Fibroblast of pulmonary artery (primary cell): ENCODE measurements at regions not wholly inside any gene's neighbourhood (a gene's known extent, or its start where the extent isn't known, plus 50 kb on each side); places are given as distances from the start of the nearest gene placed in this dataset.

Experiments
- DNase-seq: peaks from one replicate; pipeline ENCODE4 v3.0.0-alpha.2; 2010; ENCODE audit warnings: low read depth
- H3K4me3 ChIP-seq: replicated peaks from 2 replicates; pipeline ENCODE4 v1.5.1; 2011; ENCODE audit warnings: low read depth, mild to moderate bottlenecking, control low read depth, low read length, moderate library complexity
- CTCF ChIP-seq: IDR thresholded peaks from 2 replicates; pipeline ENCODE4 v1.5.1; 2011; ENCODE audit warnings: mild to moderate bottlenecking, control low read depth, low read length, inconsistent platforms; ENCODE audit errors: missing control alignments

GRCh38 chr13:40192858-40193257, 473.6 kb downstream of the FOXO1 start:
- no peak overlapping the region for H3K4me3 ChIP-seq
- no peak for TF ChIP-seq CTCF
- no peak for DNase-seq

GRCh38 chr13:40193286-40194223, 472.9 kb downstream of the FOXO1 start:
- H3K4me3 ChIP-seq: no peak overlapping the region
- no peak for DNase-seq

GRCh38 chr13:40194224-40194806, 472.1 kb downstream of the FOXO1 start:
- H3K4me3 ChIP-seq: no peak overlapping the region
- no peak for TF ChIP-seq CTCF
- peak; percentile 82 for DNase-seq

More at GRCh38 chr13:40193286-40194223, 472.9 kb downstream of the FOXO1 start:
- no peak for TF ChIP-seq CTCF

GRCh38 chr13:40197049-40197448, 469.4 kb downstream of the FOXO1 start:
- H3K4me3 ChIP-seq: no peak overlapping the region
- TF ChIP-seq CTCF: no peak
- DNase-seq: no peak

GRCh38 chr13:40197936-40198595, 468.4 kb downstream of the FOXO1 start:
- no peak overlapping the region for H3K4me3 ChIP-seq
- no peak for TF ChIP-seq CTCF
- DNase-seq: no peak

GRCh38 chr13:40200273-40200978, 466.0 kb downstream of the FOXO1 start:
- no peak for TF ChIP-seq CTCF
- DNase-seq: no peak
- no peak overlapping the region for H3K4me3 ChIP-seq
